ENCODE measurements at regions not wholly inside any gene's neighbourhood (a gene's known extent, or its start where the extent isn't known, plus 50 kb on each side); places are given as distances from the start of the nearest gene placed in this dataset.

- H3K36me3 ChIP-seq = no peaks in the 10 kb centered on the region
- WGBS = 74% methylated on average over 5 of the region's 5 CpGs
- H3K4me1 ChIP-seq = peaks cover 14% of the 10 kb centered on the region
- H3K27ac ChIP-seq = no peak overlapping the region
- no peaks in the 10 kb centered on the region for H3K9me3 ChIP-seq
- no peaks in the 10 kb centered on the region for H3K27me3 ChIP-seq
- H3K4me3 ChIP-seq = no peak overlapping the region
- no peak for DNase-seq (ENCODE audit: low spot score in 2 of 2)
- TF ChIP-seq EP300 (IDR thresholded peaks at IDR 0.05) = no peak
- no peak for TF ChIP-seq POLR2AphosphoS5 (IDR thresholded peaks at IDR 0.05)
- TF ChIP-seq CTCF (IDR thresholded peaks at IDR 0.05) = no peak
Observed at GRCh38 chr4:138959097-138959815, 56.3 kb upstream of the NOCT start.

GRCh38 chr4:138958519-138958918, 57.1 kb upstream of the NOCT start:
- no peak overlapping the region for H3K27ac ChIP-seq
- no peak overlapping the region for H3K4me3 ChIP-seq
- no peaks in the 10 kb centered on the region for H3K9me3 ChIP-seq
- H3K36me3 ChIP-seq = no peaks in the 10 kb centered on the region
- WGBS = 79% methylated on average over 3 of the region's 3 CpGs
- no peaks in the 10 kb centered on the region for H3K27me3 ChIP-seq
- no peak for DNase-seq (ENCODE audit: low spot score in 2 of 2)
- H3K4me1 ChIP-seq = peaks cover 18% of the 10 kb centered on the region
- TF ChIP-seq POLR2AphosphoS5 (IDR thresholded peaks at IDR 0.05) (no peak), CTCF (IDR thresholded peaks at IDR 0.05) (no peak), POLR2A (IDR thresholded peaks at IDR 0.05) (no peak), EP300 (IDR thresholded peaks at IDR 0.05) (no peak)

- H3K4me3 ChIP-seq = no peak overlapping the region
- no peak overlapping the region for H3K27ac ChIP-seq
- peaks cover 27% of the 10 kb centered on the region for H3K4me1 ChIP-seq
- H3K36me3 ChIP-seq = no peaks in the 10 kb centered on the region
- no peaks in the 10 kb centered on the region for H3K9me3 ChIP-seq
- no peak for DNase-seq (ENCODE audit: low spot score in 2 of 2)
- 93% methylated on average over 7 of the region's 7 CpGs for WGBS
- TF ChIP-seq CTCF (IDR thresholded peaks at IDR 0.05) (no peak), EP300 (IDR thresholded peaks at IDR 0.05) (no peak), POLR2AphosphoS5 (IDR thresholded peaks at IDR 0.05) (no peak), POLR2A (IDR thresholded peaks at IDR 0.05) (no peak)
- no peaks in the 10 kb centered on the region for H3K27me3 ChIP-seq
Observed at GRCh38 chr4:138957302-138957701, 58.3 kb upstream of the NOCT start.

GRCh38 chr4:138954428-138954827, 61.2 kb upstream of the NOCT start:
- no peak overlapping the region for H3K4me3 ChIP-seq
- H3K27ac ChIP-seq = peak overlapping the region; percentile 47
- no peaks in the 10 kb centered on the region for H3K9me3 ChIP-seq
- DNase-seq (ENCODE audit: low spot score in 2 of 2) = no peak
- WGBS = 66% methylated on average over 2 of the region's 2 CpGs
- peaks cover 28% of the 10 kb centered on the region for H3K4me1 ChIP-seq
- no peak for TF ChIP-seq POLR2A (IDR thresholded peaks at IDR 0.05)
- no peaks in the 10 kb centered on the region for H3K36me3 ChIP-seq
- H3K27me3 ChIP-seq = no peaks in the 10 kb centered on the region

GRCh38 chr4:138953961-138954371, 61.6 kb upstream of the NOCT start:
- TF ChIP-seq POLR2AphosphoS5 (IDR thresholded peaks at IDR 0.05) (no peak), EP300 (IDR thresholded peaks at IDR 0.05) (no peak)
- no peaks in the 10 kb centered on the region for H3K36me3 ChIP-seq
- H3K27me3 ChIP-seq = no peaks in the 10 kb centered on the region
- peak overlapping the region; percentile 47 for H3K27ac ChIP-seq
- DNase-seq (ENCODE audit: low spot score in 2 of 2) = peak in 1 of 2 donors; percentile 68
- WGBS = 0% methylated on average over 2 of the region's 2 CpGs
- no peaks in the 10 kb centered on the region for H3K9me3 ChIP-seq
- H3K4me1 ChIP-seq = peaks cover 27% of the 10 kb centered on the region
- no peak overlapping the region for H3K4me3 ChIP-seq

GRCh38 chr4:138952411-138952810, 63.2 kb upstream of the NOCT start:
- no peak for DNase-seq (ENCODE audit: low spot score in 2 of 2)
- Histone ChIP-seq H3K27me3 (no peaks in the 10 kb centered on the region), H3K4me1 (peaks cover 27% of the 10 kb centered on the region), H3K36me3 (no peaks in the 10 kb centered on the region), H3K9me3 (no peaks in the 10 kb centered on the region), H3K27ac (peak overlapping the region; percentile 63), H3K4me3 (no peak overlapping the region)
- TF ChIP-seq POLR2A (IDR thresholded peaks at IDR 0.05) (no peak), POLR2AphosphoS5 (IDR thresholded peaks at IDR 0.05) (no peak), CTCF (IDR thresholded peaks at IDR 0.05) (no peak), EP300 (IDR thresholded peaks at IDR 0.05) (no peak)
